Sigmoid colon (tissue), 6 donors: ENCODE measurements at regions not wholly inside any gene's neighbourhood (a gene's known extent, or its start where the extent isn't known, plus 50 kb on each side); places are given as distances from the start of the nearest gene placed in this dataset.

Experiments used
- DNase-seq: peaks from one replicate; pipeline ENCODE4 v3.0.0-alpha.2; 2019
- H3K27ac ChIP-seq, 4 donors: fragments of 200-600 bp; sonication (generic); one replicate each; pipeline ENCODE4 v1.5.1; 2016 to 2019; ENCODE audit warnings: mild to moderate bottlenecking in 1 of 4
- H3K27me3 ChIP-seq, 3 donors: fragments of 200-600 bp; sonication (generic); one replicate each; pipeline ENCODE4 v1.5.1; 2019; ENCODE audit warnings: mild to moderate bottlenecking in 1 of 3
- H3K36me3 ChIP-seq, 4 donors: fragments of 200-600 bp; sonication (generic); one replicate each; pipeline ENCODE4 v1.5.1; 2016 to 2019
- H3K4me1 ChIP-seq, 4 donors: fragments of 200-600 bp; sonication (generic); one replicate each; pipeline ENCODE4 v1.5.1; 2017 to 2019
- H3K4me3 ChIP-seq, 4 donors: fragments of 200-600 bp; sonication (generic); one replicate each; pipeline ENCODE4 v1.5.1; 2017 to 2019; ENCODE audit warnings: mild to moderate bottlenecking in 2 of 4, moderate library complexity in 1 of 4
- H3K9me3 ChIP-seq, 4 donors: fragments of 200-600 bp in 3 of 4; sonication (generic) in 3 of 4; one replicate each; pipeline versions ENCODE4 v1.5.1 to v1.6.1; 2013 to 2019
- EP300 ChIP-seq, 4 donors: sonication (generic); formaldehyde crosslinking; IDR thresholded peaks; one replicate each; pipeline ENCODE4 v1.6.1; 2017; ENCODE audit warnings: antibody characterized with exemption in 4 of 4
- POLR2A ChIP-seq, 2 donors: fragments of 450-650 bp; IDR thresholded peaks; one replicate each; pipeline ENCODE4 v1.6.1; 2016; ENCODE audit warnings: antibody characterized with exemption in 2 of 2, mild to moderate bottlenecking in 2 of 2, moderate library complexity in 2 of 2
- POLR2AphosphoS5 ChIP-seq, 4 donors: sonication (generic); formaldehyde crosslinking; IDR thresholded peaks; one replicate each; pipeline ENCODE4 v1.6.1; 2017; ENCODE audit warnings: antibody characterized with exemption in 4 of 4
- WGBS, 2 donors: extraction: QIAGEN DNeasy Blood & Tissue Kit; methylation state at CpG; one replicate each; pipeline ENCODE4 v1.1.7; 2013; 5-methylcytosine and 5-hydroxymethylcytosine counted together
- intact Hi-C: fragments of 100-400 bp; cut with DNase I; formaldehyde crosslinking; loops from one replicate; pipeline ENCODE4 v1.15.1; 2023
- TF ChIP-seq, protein P1 (sequence below), 4 experiments: fragments of 450-650 bp in 3 of 4; fragments of 200-600 bp in 1 of 4; IDR thresholded peaks; one replicate each; pipeline ENCODE4 v1.5.1; 2016 to 2019; ENCODE audit warnings: antibody characterized with exemption in 4 of 4, mild to moderate bottlenecking in 3 of 4, moderate library complexity in 2 of 4
- donor health status: healthy with polysubstance abuse.
- donor health status: healthy.

DNA sequence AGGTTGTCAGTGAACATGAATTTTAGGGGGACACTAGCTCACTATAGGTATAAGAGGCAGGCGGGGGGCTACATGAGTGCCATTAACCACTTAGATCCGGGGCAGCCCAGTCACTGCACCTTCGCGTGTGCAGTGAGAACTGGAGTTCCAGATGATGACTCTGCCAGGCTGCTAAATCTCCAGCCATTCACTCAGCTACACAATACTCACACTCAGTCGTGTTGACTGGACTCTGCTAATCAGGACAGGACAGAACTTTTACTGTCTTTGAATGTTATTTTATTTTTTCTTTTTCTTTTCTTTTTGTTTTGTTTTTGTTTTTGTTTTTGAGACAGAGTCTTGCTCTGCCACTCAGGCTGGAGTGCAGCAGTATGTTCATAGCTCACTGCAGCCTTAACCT lies 465.6 kb downstream of the AACS start:
- TF ChIP-seq POLR2A (IDR thresholded peaks at IDR 0.05) (no peak), POLR2AphosphoS5 (IDR thresholded peaks at IDR 0.05) (no peak), EP300 (IDR thresholded peaks at IDR 0.05) (no peak)
- TF ChIP-seq, protein P1, sequence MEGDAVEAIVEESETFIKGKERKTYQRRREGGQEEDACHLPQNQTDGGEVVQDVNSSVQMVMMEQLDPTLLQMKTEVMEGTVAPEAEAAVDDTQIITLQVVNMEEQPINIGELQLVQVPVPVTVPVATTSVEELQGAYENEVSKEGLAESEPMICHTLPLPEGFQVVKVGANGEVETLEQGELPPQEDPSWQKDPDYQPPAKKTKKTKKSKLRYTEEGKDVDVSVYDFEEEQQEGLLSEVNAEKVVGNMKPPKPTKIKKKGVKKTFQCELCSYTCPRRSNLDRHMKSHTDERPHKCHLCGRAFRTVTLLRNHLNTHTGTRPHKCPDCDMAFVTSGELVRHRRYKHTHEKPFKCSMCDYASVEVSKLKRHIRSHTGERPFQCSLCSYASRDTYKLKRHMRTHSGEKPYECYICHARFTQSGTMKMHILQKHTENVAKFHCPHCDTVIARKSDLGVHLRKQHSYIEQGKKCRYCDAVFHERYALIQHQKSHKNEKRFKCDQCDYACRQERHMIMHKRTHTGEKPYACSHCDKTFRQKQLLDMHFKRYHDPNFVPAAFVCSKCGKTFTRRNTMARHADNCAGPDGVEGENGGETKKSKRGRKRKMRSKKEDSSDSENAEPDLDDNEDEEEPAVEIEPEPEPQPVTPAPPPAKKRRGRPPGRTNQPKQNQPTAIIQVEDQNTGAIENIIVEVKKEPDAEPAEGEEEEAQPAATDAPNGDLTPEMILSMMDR (IDR thresholded peaks at IDR 0.05) = no peak
- no peaks in the 10 kb centered on the region for H3K9me3 ChIP-seq
- DNase-seq = no peak
- H3K4me3 ChIP-seq = no peak overlapping the region
- H3K27ac ChIP-seq = no peak overlapping the region
- H3K36me3 ChIP-seq = no peaks in the 10 kb centered on the region
- H3K4me1 ChIP-seq = peaks cover 0 to 8% (median 2%) of the 10 kb centered on the region in 4 donors
- WGBS, 2 donors = 60 to 68% methylated on average over 5 of the region's 5 CpGs
- intact Hi-C loops = loop anchor here (5.0 to 10.0 kb wide), 3 partner anchors 244 to 1341 kb away; no protein-coding TSS in a partner anchor
- H3K27me3 ChIP-seq = peaks cover 0 to 22% (median 0%) of the 10 kb centered on the region in 3 donors

DNA sequence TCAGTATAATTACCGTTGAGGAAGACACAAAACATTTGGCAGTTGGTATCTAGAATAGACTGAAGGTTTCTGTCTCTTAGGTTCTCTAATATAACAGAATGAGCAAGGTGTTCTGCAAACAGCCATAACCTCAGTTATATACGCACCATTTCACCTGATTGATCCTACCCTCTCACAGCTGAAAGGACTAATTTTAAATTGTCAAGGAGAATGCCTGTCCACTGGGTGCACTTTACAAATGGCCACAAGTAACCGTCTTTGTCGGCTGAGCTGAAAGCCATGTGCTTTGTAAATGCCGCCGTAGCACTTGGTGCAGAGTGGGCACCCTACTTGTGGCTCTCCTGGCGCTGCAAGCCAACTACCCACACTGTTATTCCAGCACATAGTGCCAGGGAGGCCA lies 466.3 kb downstream of the AACS start:
- intact Hi-C loops = loop anchor here (5.0 to 10.0 kb wide), 3 partner anchors 243 to 1341 kb away; no protein-coding TSS in a partner anchor
- peaks cover 0 to 8% (median 2%) of the 10 kb centered on the region in 4 donors for H3K4me1 ChIP-seq
- no peak for DNase-seq
- TF ChIP-seq, protein P1 (IDR thresholded peaks at IDR 0.05) = no peak
- TF ChIP-seq POLR2AphosphoS5 (IDR thresholded peaks at IDR 0.05) (no peak), EP300 (IDR thresholded peaks at IDR 0.05) (no peak), POLR2A (IDR thresholded peaks at IDR 0.05) (no peak)
- WGBS, 2 donors = 64 to 79% methylated on average over 7 of the region's 7 CpGs
- no peaks in the 10 kb centered on the region for H3K9me3 ChIP-seq
- peaks cover 0 to 22% (median 0%) of the 10 kb centered on the region in 3 donors for H3K27me3 ChIP-seq
- H3K27ac ChIP-seq = no peak overlapping the region
- H3K36me3 ChIP-seq = no peaks in the 10 kb centered on the region
- H3K4me3 ChIP-seq = no peak overlapping the region

- intact Hi-C loops = loop anchor here (5.0 to 10.0 kb wide), 3 partner anchors 241 to 1339 kb away; no protein-coding TSS in a partner anchor
- peak overlapping the region in 1 of 4 donors; percentile 1 for H3K4me3 ChIP-seq
- TF ChIP-seq, protein P1 (IDR thresholded peaks at IDR 0.05) = peak in 3 of 4 experiments; percentile 39 to 66 (median 55)
- TF ChIP-seq POLR2A (IDR thresholded peaks at IDR 0.05) = no peak
- DNase-seq = no peak
- H3K4me1 ChIP-seq = peaks cover 0 to 8% (median 2%) of the 10 kb centered on the region in 4 donors
- peaks cover 0 to 22% (median 0%) of the 10 kb centered on the region in 3 donors for H3K27me3 ChIP-seq
- no peaks in the 10 kb centered on the region for H3K9me3 ChIP-seq
- H3K36me3 ChIP-seq = no peaks in the 10 kb centered on the region
- 3 to 8% methylated on average over 29 of the region's 29 CpGs for WGBS, 2 donors
- H3K27ac ChIP-seq = no peak overlapping the region
Measured at GRCh38 chr12:125533434-125534029, 468.3 kb downstream of the AACS start.

- WGBS, 2 donors = 76 to 85% methylated on average over 11 of the region's 11 CpGs
- TF ChIP-seq, protein P1 (IDR thresholded peaks at IDR 0.05) = no peak
- TF ChIP-seq POLR2A (IDR thresholded peaks at IDR 0.05) (no peak), POLR2AphosphoS5 (IDR thresholded peaks at IDR 0.05) (no peak), EP300 (IDR thresholded peaks at IDR 0.05) (no peak)
- DNase-seq = no peak
- H3K9me3 ChIP-seq = no peaks in the 10 kb centered on the region
- intact Hi-C loops = loop anchor here (10.0 kb wide), 2 partner anchors 236 to 1206 kb away; no protein-coding TSS in a partner anchor
- H3K27me3 ChIP-seq = peaks cover 0 to 8% (median 0%) of the 10 kb centered on the region in 3 donors
- H3K4me3 ChIP-seq = no peak overlapping the region
- H3K36me3 ChIP-seq = no peaks in the 10 kb centered on the region
- H3K27ac ChIP-seq = no peak overlapping the region
- H3K4me1 ChIP-seq = peaks cover 0 to 2% (median under 1%) of the 10 kb centered on the region in 4 donors
Measured at GRCh38 chr12:125538401-125539199, 473.4 kb downstream of the AACS start.
